ENCODE measurements at regions not wholly inside any gene's neighbourhood (a gene's known extent, or its start where the extent isn't known, plus 50 kb on each side); places are given as distances from the start of the nearest gene placed in this dataset.
A peak's percentile ranks its signal among the peaks of the same experiment; 100 is the strongest.

DNA sequence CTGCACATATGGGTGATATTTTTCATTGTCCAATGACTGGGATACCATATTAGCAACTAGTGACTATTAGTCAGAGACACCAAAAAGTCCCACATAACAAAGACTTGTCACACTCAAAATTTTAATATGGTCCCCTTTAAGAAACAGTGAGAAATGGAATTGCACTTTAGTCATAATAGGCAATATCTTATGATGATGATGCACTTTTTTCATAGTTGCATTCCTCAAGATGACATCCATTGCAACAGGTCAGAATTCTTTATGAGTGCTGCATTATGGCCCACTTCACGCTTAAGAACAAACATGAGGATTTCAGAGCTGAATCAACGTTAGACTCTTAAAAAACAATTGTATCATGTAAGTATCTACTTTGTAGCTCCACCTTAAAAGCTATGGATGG lies 608.4 kb upstream of the HTR2C start (continued):
- no peak for TF ChIP-seq HNRNPLL (IDR thresholded peaks at IDR 0.05; ENCODE audit: low read depth, low read length, poor library complexity, severe bottlenecking)
- no peak for TF ChIP-seq SRSF1 (IDR thresholded peaks at IDR 0.05; ENCODE audit: low read depth, low read length)
- TF ChIP-seq SETDB1 (IDR thresholded peaks at IDR 0.05; ENCODE audit: low read length) = no peak
- no peak for TF ChIP-seq ESRRB (CRISPR knock-in tag; IDR thresholded peaks at IDR 0.05; ENCODE audit: borderline replicate concordance)
- TF ChIP-seq, protein P1, sequence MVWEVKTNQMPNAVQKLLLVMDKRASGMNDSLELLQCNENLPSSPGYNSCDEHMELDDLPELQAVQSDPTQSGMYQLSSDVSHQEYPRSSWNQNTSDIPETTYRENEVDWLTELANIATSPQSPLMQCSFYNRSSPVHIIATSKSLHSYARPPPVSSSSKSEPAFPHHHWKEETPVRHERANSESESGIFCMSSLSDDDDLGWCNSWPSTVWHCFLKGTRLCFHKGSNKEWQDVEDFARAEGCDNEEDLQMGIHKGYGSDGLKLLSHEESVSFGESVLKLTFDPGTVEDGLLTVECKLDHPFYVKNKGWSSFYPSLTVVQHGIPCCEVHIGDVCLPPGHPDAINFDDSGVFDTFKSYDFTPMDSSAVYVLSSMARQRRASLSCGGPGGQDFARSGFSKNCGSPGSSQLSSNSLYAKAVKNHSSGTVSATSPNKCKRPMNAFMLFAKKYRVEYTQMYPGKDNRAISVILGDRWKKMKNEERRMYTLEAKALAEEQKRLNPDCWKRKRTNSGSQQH (CRISPR knock-in tag; IDR thresholded peaks at IDR 0.05) = no peak
- TF ChIP-seq NFE2 (IDR thresholded peaks at IDR 0.05; ENCODE audit: low read depth) = 0 out of 2 replicates have a peak, but pooled peaks have one; percentile 6
- TF ChIP-seq KDM5B (IDR thresholded peaks at IDR 0.05; ENCODE audit: insufficient replicate concordance, low read depth, low read length) = no peak
- TF ChIP-seq ZNF551 (CRISPR knock-in tag; IDR thresholded peaks at IDR 0.05) = no peak
- TF ChIP-seq TAF9B (IDR thresholded peaks at IDR 0.05; ENCODE audit: partially characterized antibody) = no peak
- no peak for TF ChIP-seq RFX5 (IDR thresholded peaks at IDR 0.05; ENCODE audit: low read depth, low read length)
- TF ChIP-seq KLF13 (tag; IDR thresholded peaks at IDR 0.05; ENCODE audit: borderline replicate concordance, low read depth) = no peak
- TF ChIP-seq SMAD4 (CRISPR knock-in tag; conservative IDR thresholded peaks at IDR 0.05) = no peak
- TF ChIP-seq ZNF316 (IDR thresholded peaks at IDR 0.05) = peak; percentile 73
- no peak for TF ChIP-seq SMC3 (conservative IDR thresholded peaks at IDR 0.05; ENCODE audit: insufficient read depth, low read depth, low read length)
- TF ChIP-seq HMG20A (CRISPR knock-in tag; conservative IDR thresholded peaks at IDR 0.05) = no peak
- no peak for TF ChIP-seq PTBP1 (IDR thresholded peaks at IDR 0.05; ENCODE audit: low read depth, low read length)

All from K562 (cell line).